ENCODE measurements at regions not wholly inside any gene's neighbourhood (a gene's known extent, or its start where the extent isn't known, plus 50 kb on each side); places are given as distances from the start of the nearest gene placed in this dataset.

- TF ChIP-seq CTCF (IDR thresholded peaks at IDR 0.05; ENCODE audit: control insufficient read depth, insufficient read depth, low read depth, low read length, missing control alignments), result no peak
- DNase-seq (ENCODE audit: low read depth), result no peak
- H3K4me3 ChIP-seq (ENCODE audit: control insufficient read depth, low read depth, low read length), result no peak overlapping the region
These were observed 819.6 kb upstream of the PTPRD start for GRCh38 chr9:11432361-11432760.

GRCh38 chr9:11443631-11444030, 830.8 kb upstream of the PTPRD start:
- H3K4me3 ChIP-seq (ENCODE audit: control insufficient read depth, low read depth, low read length), result no peak overlapping the region
- DNase-seq (ENCODE audit: low read depth), result no peak
- TF ChIP-seq CTCF (IDR thresholded peaks at IDR 0.05; ENCODE audit: control insufficient read depth, insufficient read depth, low read depth, low read length, missing control alignments), result no peak

- no peak for DNase-seq (ENCODE audit: low read depth)
- no peak for TF ChIP-seq CTCF (IDR thresholded peaks at IDR 0.05; ENCODE audit: control insufficient read depth, insufficient read depth, low read depth, low read length, missing control alignments)
- no peak overlapping the region for H3K4me3 ChIP-seq (ENCODE audit: control insufficient read depth, low read depth, low read length)
These were observed 845.3 kb upstream of the PTPRD start for GRCh38 chr9:11457825-11458790.

- TF ChIP-seq CTCF (IDR thresholded peaks at IDR 0.05; ENCODE audit: control insufficient read depth, insufficient read depth, low read depth, low read length, missing control alignments), result no peak
- DNase-seq (ENCODE audit: low read depth), result no peak
- H3K4me3 ChIP-seq (ENCODE audit: control insufficient read depth, low read depth, low read length), result no peak overlapping the region
These were observed 856.9 kb upstream of the PTPRD start for GRCh38 chr9:11469745-11470144.

- no peak for TF ChIP-seq CTCF (IDR thresholded peaks at IDR 0.05; ENCODE audit: control insufficient read depth, insufficient read depth, low read depth, low read length, missing control alignments)
- no peak for DNase-seq (ENCODE audit: low read depth)
- no peak overlapping the region for H3K4me3 ChIP-seq (ENCODE audit: control insufficient read depth, low read depth, low read length)
These were observed 858.5 kb upstream of the PTPRD start for GRCh38 chr9:11471321-11471720.

- no peak for DNase-seq (ENCODE audit: low read depth)
- no peak overlapping the region for H3K4me3 ChIP-seq (ENCODE audit: control insufficient read depth, low read depth, low read length)
- TF ChIP-seq CTCF (IDR thresholded peaks at IDR 0.05; ENCODE audit: control insufficient read depth, insufficient read depth, low read depth, low read length, missing control alignments), result no peak
These were observed 888.0 kb upstream of the PTPRD start for GRCh38 chr9:11500780-11501179.
